Astrocyte of the cerebellum (primary cell): ENCODE measurements at regions not wholly inside any gene's neighbourhood (a gene's known extent, or its start where the extent isn't known, plus 50 kb on each side); places are given as distances from the start of the nearest gene placed in this dataset.
"Not testable (repeated sequence)": the region's sequence is repeated elsewhere in the genome, so short reads cannot be mapped to it uniquely, and the experiment has no call there.

Source experiments
- DNase-seq: peaks from one replicate; pipeline ENCODE4 v3.0.0-alpha.2; 2011; ENCODE audit warnings: low read depth
- H3K4me3 ChIP-seq: 2 replicates; pipeline ENCODE4 v1.5.1; 2011; ENCODE audit warnings: mild to moderate bottlenecking, low read depth, low read length, moderate library complexity
- CTCF ChIP-seq: IDR thresholded peaks from 2 replicates; pipeline ENCODE4 v1.5.1; 2012; ENCODE audit warnings: low read length, low read depth, moderate library complexity, mild to moderate bottlenecking; ENCODE audit errors: missing control alignments
- in situ Hi-C: cut with HindIII; loops from 2 replicates; pipeline ENCODE4 v1.10.0; 2017; ENCODE audit warnings: low sequenced_read_pairs

- in situ Hi-C loops, result no loop called here
- TF ChIP-seq CTCF, result no peak
- DNase-seq, result no peak
- H3K4me3 ChIP-seq, result no peak overlapping the region
Observed at GRCh38 chr10:62978482-62978881, 154.6 kb upstream of the NRBF2 start.

GRCh38 chr10:62974795-62975194 is 158.3 kb upstream of the NRBF2 start:
- DNase-seq, in situ Hi-C loops, H3K4me3 ChIP-seq: not testable (repeated sequence)

GRCh38 chr10:62972103-62972502 is 155.9 kb upstream of the EGR2 start:
- DNase-seq, result no peak
- in situ Hi-C loops, result no loop called here
- H3K4me3 ChIP-seq, result no peak overlapping the region
- TF ChIP-seq CTCF, result no peak

GRCh38 chr10:62964026-62964425 is 147.9 kb upstream of the EGR2 start:
- H3K4me3 ChIP-seq, result no peak overlapping the region
- TF ChIP-seq CTCF, result no peak
- in situ Hi-C loops, result no loop called here
- DNase-seq, result no peak

- H3K4me3 ChIP-seq, result no peak overlapping the region
- no peak for DNase-seq
- TF ChIP-seq CTCF, result no peak
- in situ Hi-C loops, result no loop called here
Observed at GRCh38 chr10:62961951-62962523, 145.9 kb upstream of the EGR2 start.

- DNase-seq, result no peak
- TF ChIP-seq CTCF, result no peak
- in situ Hi-C loops, result no loop called here
- H3K4me3 ChIP-seq, result no peak overlapping the region
Observed at GRCh38 chr10:62960416-62960815, 144.2 kb upstream of the EGR2 start.

- in situ Hi-C loops, result no loop called here
- no peak for TF ChIP-seq CTCF
- no peak for DNase-seq
- no peak overlapping the region for H3K4me3 ChIP-seq
Observed at GRCh38 chr10:62959553-62959952, 143.4 kb upstream of the EGR2 start.
